ENCODE measurements at regions not wholly inside any gene's neighbourhood (a gene's known extent, or its start where the extent isn't known, plus 50 kb on each side); places are given as distances from the start of the nearest gene placed in this dataset.

DNA sequence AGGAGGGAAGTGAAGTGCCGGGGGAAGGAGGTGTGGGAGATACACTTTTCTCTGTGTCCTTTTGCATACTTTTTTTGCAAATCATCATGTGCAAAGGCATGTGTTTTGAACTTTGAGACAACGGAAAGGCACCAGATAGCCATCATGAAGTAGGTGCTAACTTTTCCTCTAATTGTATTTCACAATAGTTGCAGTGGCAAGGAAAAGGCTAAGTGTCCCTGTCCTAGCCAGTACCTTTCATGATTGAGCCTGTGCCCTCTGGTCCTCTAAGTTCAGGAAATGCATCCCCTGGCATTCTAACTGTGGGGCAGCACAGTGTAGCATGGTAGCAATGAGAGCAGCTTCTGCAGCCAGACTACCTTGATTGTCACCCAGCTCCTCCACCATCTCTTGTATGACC lies 186.2 kb downstream of the ADSS2 start:
- TF ChIP-seq, protein P1, sequence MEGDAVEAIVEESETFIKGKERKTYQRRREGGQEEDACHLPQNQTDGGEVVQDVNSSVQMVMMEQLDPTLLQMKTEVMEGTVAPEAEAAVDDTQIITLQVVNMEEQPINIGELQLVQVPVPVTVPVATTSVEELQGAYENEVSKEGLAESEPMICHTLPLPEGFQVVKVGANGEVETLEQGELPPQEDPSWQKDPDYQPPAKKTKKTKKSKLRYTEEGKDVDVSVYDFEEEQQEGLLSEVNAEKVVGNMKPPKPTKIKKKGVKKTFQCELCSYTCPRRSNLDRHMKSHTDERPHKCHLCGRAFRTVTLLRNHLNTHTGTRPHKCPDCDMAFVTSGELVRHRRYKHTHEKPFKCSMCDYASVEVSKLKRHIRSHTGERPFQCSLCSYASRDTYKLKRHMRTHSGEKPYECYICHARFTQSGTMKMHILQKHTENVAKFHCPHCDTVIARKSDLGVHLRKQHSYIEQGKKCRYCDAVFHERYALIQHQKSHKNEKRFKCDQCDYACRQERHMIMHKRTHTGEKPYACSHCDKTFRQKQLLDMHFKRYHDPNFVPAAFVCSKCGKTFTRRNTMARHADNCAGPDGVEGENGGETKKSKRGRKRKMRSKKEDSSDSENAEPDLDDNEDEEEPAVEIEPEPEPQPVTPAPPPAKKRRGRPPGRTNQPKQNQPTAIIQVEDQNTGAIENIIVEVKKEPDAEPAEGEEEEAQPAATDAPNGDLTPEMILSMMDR (IDR thresholded peaks at IDR 0.05; ENCODE audit: low read depth, low read length, poor library complexity, severe bottlenecking) = no peak
- no peak for TF ChIP-seq EZH2phosphoT487 (IDR thresholded peaks at IDR 0.05; ENCODE audit: borderline replicate concordance, low read length)
